BLaER1 treated with 17β-estradiol and CSF1 and Interleukin-3, amounts not matched to agents 10 nM and 100 nM (cell line): ENCODE measurements at regions not wholly inside any gene's neighbourhood (a gene's known extent, or its start where the extent isn't known, plus 50 kb on each side); places are given as distances from the start of the nearest gene placed in this dataset.
"Not testable (repeated sequence)": the region's sequence is repeated elsewhere in the genome, so short reads cannot be mapped to it uniquely, and the experiment has no call there.

Experiments used
- H3K27ac ChIP-seq, 11 experiments: shearing (Covaris generic); formaldehyde crosslinking; 2 replicates each; pipeline ENCODE4 v1.8.1; 2022
- H3K27me3 ChIP-seq, 11 experiments: shearing (Covaris generic); formaldehyde crosslinking; 2 replicates each; pipeline ENCODE4 v1.8.1; 2022
- H3K36me3 ChIP-seq, 11 experiments: shearing (Covaris generic); formaldehyde crosslinking; 2 replicates each; pipeline ENCODE4 v1.8.1; 2022
- H3K4me1 ChIP-seq, 10 experiments: shearing (Covaris generic); formaldehyde crosslinking; 2 replicates each; pipeline ENCODE4 v1.8.1; 2022
- H3K4me2 ChIP-seq, 11 experiments: shearing (Covaris generic); formaldehyde crosslinking; 2 replicates each; pipeline ENCODE4 v1.8.1; 2022
- H3K4me3 ChIP-seq, 10 experiments: shearing (Covaris generic); formaldehyde crosslinking; 2 replicates each; pipeline ENCODE4 v1.8.1; 2022
- H3K9ac ChIP-seq, 11 experiments: shearing (Covaris generic); formaldehyde crosslinking; 2 replicates each; pipeline ENCODE4 v1.8.1; 2022
- H3K9me3 ChIP-seq, 11 experiments: shearing (Covaris generic); formaldehyde crosslinking; replicated peaks in 1 of 11; 2 replicates each; pipeline ENCODE4 v1.8.1; 2022
- H4K20me1 ChIP-seq, 11 experiments: shearing (Covaris generic); formaldehyde crosslinking; 2 replicates each; pipeline ENCODE4 v1.8.1; 2022
- Cebpa-rat ChIP-seq, 11 experiments: shearing (Covaris generic); IDR thresholded peaks; 2 replicates each; pipeline ENCODE4 v1.8.1; 2022

- TF ChIP-seq Cebpa-rat (IDR thresholded peaks at IDR 0.05), result no peak
- no peak overlapping the region for H3K4me3 ChIP-seq
These were observed 792.8 kb upstream of the CDH8 start for GRCh38 chr16:62829084-62829483.

GRCh38 chr16:62821824-62822223 is 785.6 kb upstream of the CDH8 start:
- no peak for TF ChIP-seq Cebpa-rat (IDR thresholded peaks at IDR 0.05)
- no peak overlapping the region for H3K9ac ChIP-seq
- no peaks in the 10 kb centered on the region for H3K27me3 ChIP-seq
- no peaks in the 10 kb centered on the region for H3K36me3 ChIP-seq
- no peak overlapping the region for H3K4me2 ChIP-seq
- H3K9me3 ChIP-seq, result no peaks in the 10 kb centered on the region; a peak in 1 of 22 replicates
- no peaks in the 10 kb centered on the region for H4K20me1 ChIP-seq
- H3K4me3 ChIP-seq, result no peak overlapping the region
- H3K4me1 ChIP-seq, result 0 out of 20 replicates have a peak, but pooled peaks cover 0 to 5% (median 0%) of the 10 kb centered on the region in 10 experiments
- no peak overlapping the region for H3K27ac ChIP-seq

More at GRCh38 chr16:62829084-62829483, 792.8 kb upstream of the CDH8 start:
- H3K4me1 ChIP-seq, result peaks cover 0 to 10% (median 0%) of the 10 kb centered on the region in 10 experiments; a peak in 3 of 20 replicates
- H3K27ac ChIP-seq, result peak overlapping the region in 3 of 11 experiments; percentile 18 to 62 (median 43); a peak in 4 of 22 replicates
- no peak overlapping the region for H3K4me2 ChIP-seq
- H3K9me3 ChIP-seq, result no peaks in the 10 kb centered on the region
- H3K36me3 ChIP-seq, result no peaks in the 10 kb centered on the region
- H3K9ac ChIP-seq, result no peak overlapping the region
- no peaks in the 10 kb centered on the region for H3K27me3 ChIP-seq
- no peaks in the 10 kb centered on the region for H4K20me1 ChIP-seq

- H3K36me3 ChIP-seq, result no peaks in the 10 kb centered on the region
- no peaks in the 10 kb centered on the region for H3K9me3 ChIP-seq
- H3K9ac ChIP-seq, result no peak overlapping the region
- TF ChIP-seq Cebpa-rat (IDR thresholded peaks at IDR 0.05), result no peak
- no peaks in the 10 kb centered on the region for H4K20me1 ChIP-seq
- 0 out of 20 replicates have a peak, but pooled peaks cover 0 to 5% (median 0%) of the 10 kb centered on the region in 10 experiments for H3K4me1 ChIP-seq
- H3K27ac ChIP-seq, result no peak overlapping the region
- H3K4me2 ChIP-seq, result no peak overlapping the region
- no peak overlapping the region for H3K4me3 ChIP-seq
- H3K27me3 ChIP-seq, result no peaks in the 10 kb centered on the region
These were observed 780.8 kb upstream of the CDH8 start for GRCh38 chr16:62816971-62817519.

- Histone ChIP-seq H3K27ac (no peak overlapping the region), H3K36me3 (no peaks in the 10 kb centered on the region), H4K20me1 (no peaks in the 10 kb centered on the region), H3K4me3 (no peak overlapping the region), H3K4me2 (no peak overlapping the region), H3K9ac (no peak overlapping the region), H3K9me3 (no peaks in the 10 kb centered on the region), H3K27me3 (no peaks in the 10 kb centered on the region), H3K4me1 (no peaks in the 10 kb centered on the region)
- TF ChIP-seq Cebpa-rat (IDR thresholded peaks at IDR 0.05), result no peak
These were observed 778.7 kb upstream of the CDH8 start for GRCh38 chr16:62814891-62815290.

GRCh38 chr16:62805221-62805857 is 769.1 kb upstream of the CDH8 start:
- TF ChIP-seq Cebpa-rat (IDR thresholded peaks at IDR 0.05), result no peak
- no peaks in the 10 kb centered on the region for H3K27me3 ChIP-seq
- 0 out of 22 replicates have a peak, but pooled peaks cover 0 to 12% (median 0%) of the 10 kb centered on the region in 11 experiments for H3K9me3 ChIP-seq
- H3K27ac ChIP-seq, result no peak overlapping the region
- H4K20me1 ChIP-seq, result no peaks in the 10 kb centered on the region
- H3K4me2 ChIP-seq, result no peak overlapping the region
- H3K36me3 ChIP-seq, result no peaks in the 10 kb centered on the region
- H3K9ac ChIP-seq, result no peak overlapping the region
- no peaks in the 10 kb centered on the region for H3K4me1 ChIP-seq
- H3K4me3 ChIP-seq, result no peak overlapping the region

GRCh38 chr16:62794724-62795123 is 758.5 kb upstream of the CDH8 start:
- TF ChIP-seq Cebpa-rat (IDR thresholded peaks at IDR 0.05), result no peak
- Histone ChIP-seq H3K4me1 (no peaks in the 10 kb centered on the region), H4K20me1 (no peaks in the 10 kb centered on the region), H3K9me3 (no peaks in the 10 kb centered on the region), H3K4me3 (no peak overlapping the region), H3K36me3 (no peaks in the 10 kb centered on the region), H3K27ac (no peak overlapping the region), H3K4me2 (no peak overlapping the region), H3K9ac (no peak overlapping the region), H3K27me3 (no peaks in the 10 kb centered on the region)

- H3K9ac ChIP-seq, H4K20me1 ChIP-seq, H3K9me3 ChIP-seq, H3K4me1 ChIP-seq, H3K4me3 ChIP-seq, H3K4me2 ChIP-seq, H3K36me3 ChIP-seq, H3K27ac ChIP-seq, H3K27me3 ChIP-seq: not testable (repeated sequence)
These were observed 743.8 kb upstream of the CDH8 start for GRCh38 chr16:62780081-62780480.

- Histone ChIP-seq H3K4me3 (no peak overlapping the region), H3K4me1 (peaks cover 0 to 21% (median 0%) of the 10 kb centered on the region in 10 experiments; a peak in 9 of 20 replicates), H3K9me3 (peaks cover 0 to 8% (median 0%) of the 10 kb centered on the region in 11 experiments; a peak in 1 of 22 replicates), H3K27ac (no peak overlapping the region), H3K36me3 (no peaks in the 10 kb centered on the region), H4K20me1 (no peaks in the 10 kb centered on the region), H3K27me3 (no peaks in the 10 kb centered on the region), H3K4me2 (no peak overlapping the region), H3K9ac (no peak overlapping the region)
- TF ChIP-seq Cebpa-rat (IDR thresholded peaks at IDR 0.05), result no peak
These were observed 728.3 kb upstream of the CDH8 start for GRCh38 chr16:62764572-62764971.

GRCh38 chr16:62760398-62760797 is 724.2 kb upstream of the CDH8 start:
- Histone ChIP-seq H3K9me3 (peaks cover 15 to 42% (median 21%) of the 10 kb centered on the region in 11 experiments), H4K20me1 (no peaks in the 10 kb centered on the region), H3K4me1 (peaks cover 0 to 35% (median 4%) of the 10 kb centered on the region in 10 experiments; a peak in 11 of 20 replicates), H3K4me2 (no peak overlapping the region), H3K27me3 (no peaks in the 10 kb centered on the region), H3K36me3 (no peaks in the 10 kb centered on the region), H3K9ac (no peak overlapping the region), H3K27ac (no peak overlapping the region), H3K4me3 (no peak overlapping the region)
- no peak for TF ChIP-seq Cebpa-rat (IDR thresholded peaks at IDR 0.05)

GRCh38 chr16:62755938-62756337 is 719.7 kb upstream of the CDH8 start:
- peak overlapping the region in 9 of 11 experiments; percentile 37 to 67 (median 58); a peak in 15 of 22 replicates for H3K27ac ChIP-seq
- H3K4me3 ChIP-seq, result no peak overlapping the region
- peaks cover 25 to 68% (median 43%) of the 10 kb centered on the region in 11 experiments for H3K9me3 ChIP-seq
- H4K20me1 ChIP-seq, result no peaks in the 10 kb centered on the region
- peak overlapping the region in 3 of 11 experiments; percentile 1 to 52 (median 26); a peak in 2 of 22 replicates for H3K4me2 ChIP-seq
- TF ChIP-seq Cebpa-rat (IDR thresholded peaks at IDR 0.05), result no peak
- H3K9ac ChIP-seq, result no peak overlapping the region
- no peaks in the 10 kb centered on the region for H3K36me3 ChIP-seq
- H3K27me3 ChIP-seq, result no peaks in the 10 kb centered on the region
- peaks cover 4 to 37% (median 11%) of the 10 kb centered on the region in 10 experiments; a peak in 17 of 20 replicates for H3K4me1 ChIP-seq
